GM23338 (cell line): ENCODE measurements at regions not wholly inside any gene's neighbourhood (a gene's known extent, or its start where the extent isn't known, plus 50 kb on each side); places are given as distances from the start of the nearest gene placed in this dataset.

Source experiments
- ATAC-seq: fragments of 200-7000 bp; cut with Tn5 transposase; 3 replicates; pipeline ENCODE4 v1.9.1; 2020
- DNase-seq: peaks from one replicate; pipeline ENCODE4 v3.0.0-alpha.2; 2015; ENCODE audit warnings: low spot score
- H2AFZ ChIP-seq: fragments of 200-600 bp; sonication (generic); 2 replicates; pipeline ENCODE4 v1.8.0; 2016; ENCODE audit warnings: antibody characterized with exemption, mild to moderate bottlenecking, moderate library complexity
- H3F3A ChIP-seq: fragments of 200-600 bp; sonication (generic); replicated peaks from 2 replicates; pipeline ENCODE4 v1.8.0; 2017; ENCODE audit warnings: antibody characterized with exemption, mixed run types, low read depth
- H3K27ac ChIP-seq: fragments of 200-600 bp; sonication (generic); 2 replicates; pipeline ENCODE4 v1.6.1; 2016; ENCODE audit warnings: low read depth
- H3K27me3 ChIP-seq: fragments of 200-600 bp; sonication (generic); 2 replicates; pipeline ENCODE4 v1.8.0; 2016; ENCODE audit warnings: mild to moderate bottlenecking, mixed run types, moderate library complexity; ENCODE audit not compliant: insufficient read depth
- H3K36me3 ChIP-seq: fragments of 200-600 bp; sonication (generic); 2 replicates; pipeline ENCODE4 v1.8.0; 2016; ENCODE audit warnings: mild to moderate bottlenecking; ENCODE audit not compliant: insufficient read depth
- H3K4me1 ChIP-seq: fragments of 200-600 bp; sonication (generic); 2 replicates; pipeline ENCODE4 v1.8.0; 2016; ENCODE audit warnings: mild to moderate bottlenecking, moderate library complexity; ENCODE audit not compliant: insufficient read depth
- H3K4me2 ChIP-seq: fragments of 200-600 bp; sonication (generic); 2 replicates; pipeline ENCODE4 v1.7.1; 2017; ENCODE audit warnings: mixed run types
- H3K4me3 ChIP-seq: fragments of 200-600 bp; sonication (generic); 2 replicates; pipeline ENCODE4 v1.6.1; 2016; ENCODE audit warnings: mixed run types
- H3K79me2 ChIP-seq: fragments of 200-600 bp; sonication (generic); replicated peaks from 2 replicates; pipeline ENCODE4 v1.8.0; 2017; ENCODE audit warnings: mild to moderate bottlenecking; ENCODE audit not compliant: insufficient read depth
- H3K9me2 ChIP-seq: fragments of 200-600 bp; sonication (generic); 2 replicates; pipeline ENCODE4 v1.8.0; 2017; ENCODE audit not compliant: insufficient read depth
- H4K20me1 ChIP-seq: fragments of 200-600 bp; sonication (generic); replicated peaks from 2 replicates; pipeline ENCODE4 v1.8.0; 2017; ENCODE audit warnings: mild to moderate bottlenecking; ENCODE audit not compliant: insufficient read depth
- H3K27ac Mint-ChIP-seq: 2 replicates; pipeline ENCODE4 v1.8.0; 2020; ENCODE audit warnings: inconsistent platforms, mild to moderate bottlenecking, moderate library complexity, mixed read lengths
- H3K27me3 Mint-ChIP-seq: 3 replicates; pipeline ENCODE4 v1.8.0; 2022; ENCODE audit warnings: low read depth, mild to moderate bottlenecking, moderate library complexity, mixed read lengths, inconsistent platforms; ENCODE audit not compliant: insufficient read depth, poor library complexity
- H3K36me3 Mint-ChIP-seq: 3 replicates; pipeline ENCODE4 v1.8.0; 2021; ENCODE audit warnings: low read depth, mild to moderate bottlenecking, inconsistent platforms, moderate library complexity, mixed read lengths
- H3K4me1 Mint-ChIP-seq: 3 replicates; pipeline ENCODE4 v1.8.0; 2020; ENCODE audit warnings: mild to moderate bottlenecking, inconsistent platforms, mixed read lengths
- H3K4me3 Mint-ChIP-seq: 3 replicates; pipeline ENCODE4 v1.8.0; 2021; ENCODE audit warnings: moderate library complexity, mild to moderate bottlenecking, inconsistent platforms, mixed read lengths
- H3K9me3 Mint-ChIP-seq: 3 replicates; pipeline ENCODE4 v1.8.0; 2020; ENCODE audit warnings: moderate library complexity, mild to moderate bottlenecking, inconsistent platforms, mixed read lengths
- ETS1 ChIP-seq: IDR thresholded peaks from 2 replicates; pipeline ENCODE4 v1.6.1; 2016; ENCODE audit warnings: antibody characterized with exemption
- EZH2 ChIP-seq: fragments of 200-600 bp; sonication (generic); IDR thresholded peaks from one replicate; pipeline ENCODE4 v1.8.0; 2017; ENCODE audit warnings: antibody characterized with exemption, mild to moderate bottlenecking, low read depth; ENCODE audit not compliant: unreplicated experiment
- EZH2phosphoT487 ChIP-seq: fragments of 200-600 bp; sonication (generic); IDR thresholded peaks from one replicate; pipeline ENCODE4 v1.8.1; 2018; ENCODE audit warnings: antibody characterized with exemption; ENCODE audit not compliant: unreplicated experiment
- JUNB ChIP-seq: IDR thresholded peaks from one replicate; pipeline ENCODE4 v1.6.1; 2016; ENCODE audit warnings: antibody characterized with exemption; ENCODE audit not compliant: unreplicated experiment
- NANOG ChIP-seq: IDR thresholded peaks from 2 replicates; pipeline ENCODE4 v1.6.1; 2016; ENCODE audit warnings: antibody characterized with exemption, borderline replicate concordance
- POLR2AphosphoS5 ChIP-seq: IDR thresholded peaks from 2 replicates; pipeline ENCODE4 v1.6.1; 2016; ENCODE audit warnings: antibody characterized with exemption, low read depth
- ZNF331 ChIP-seq: fragments of 250-450 bp; sonication (Bioruptor Pico); IDR thresholded peaks from 2 replicates; pipeline ENCODE4 v1.5.0; 2020; ENCODE audit warnings: low read depth, mild to moderate bottlenecking, moderate library complexity
- ZNF462 ChIP-seq: fragments of 250-450 bp; sonication (Bioruptor Pico); IDR thresholded peaks from 2 replicates; pipeline ENCODE4 v1.5.0; 2020; ENCODE audit warnings: mild to moderate bottlenecking, moderate library complexity
- TF ChIP-seq, protein P1 (sequence below), 2 experiments: fragments of 200-600 bp in 1 of 2; sonication (generic) in 1 of 2; conservative IDR thresholded peaks; 2 replicates each; pipeline versions ENCODE4 v1.5.1 to v1.6.1; 2016 to 2017; ENCODE audit warnings: antibody characterized with exemption in 2 of 2, low read depth in 2 of 2, mild to moderate bottlenecking in 2 of 2, moderate library complexity in 1 of 2
- TF ChIP-seq, protein P2 (sequence below): IDR thresholded peaks from one replicate; pipeline ENCODE4 v1.6.1; 2018; ENCODE audit warnings: antibody characterized with exemption; ENCODE audit not compliant: unreplicated experiment

GRCh38 chr6:81854474-81854873 is 102.0 kb upstream of the TENT5A start (continued):
- TF ChIP-seq, protein P1, sequence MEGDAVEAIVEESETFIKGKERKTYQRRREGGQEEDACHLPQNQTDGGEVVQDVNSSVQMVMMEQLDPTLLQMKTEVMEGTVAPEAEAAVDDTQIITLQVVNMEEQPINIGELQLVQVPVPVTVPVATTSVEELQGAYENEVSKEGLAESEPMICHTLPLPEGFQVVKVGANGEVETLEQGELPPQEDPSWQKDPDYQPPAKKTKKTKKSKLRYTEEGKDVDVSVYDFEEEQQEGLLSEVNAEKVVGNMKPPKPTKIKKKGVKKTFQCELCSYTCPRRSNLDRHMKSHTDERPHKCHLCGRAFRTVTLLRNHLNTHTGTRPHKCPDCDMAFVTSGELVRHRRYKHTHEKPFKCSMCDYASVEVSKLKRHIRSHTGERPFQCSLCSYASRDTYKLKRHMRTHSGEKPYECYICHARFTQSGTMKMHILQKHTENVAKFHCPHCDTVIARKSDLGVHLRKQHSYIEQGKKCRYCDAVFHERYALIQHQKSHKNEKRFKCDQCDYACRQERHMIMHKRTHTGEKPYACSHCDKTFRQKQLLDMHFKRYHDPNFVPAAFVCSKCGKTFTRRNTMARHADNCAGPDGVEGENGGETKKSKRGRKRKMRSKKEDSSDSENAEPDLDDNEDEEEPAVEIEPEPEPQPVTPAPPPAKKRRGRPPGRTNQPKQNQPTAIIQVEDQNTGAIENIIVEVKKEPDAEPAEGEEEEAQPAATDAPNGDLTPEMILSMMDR (conservative IDR thresholded peaks at IDR 0.05; ENCODE audit: low read depth in 2 of 2) = no peak
- TF ChIP-seq ZNF331 (CRISPR knock-in tag) = no peak
- no peak for TF ChIP-seq POLR2AphosphoS5
- no peak for TF ChIP-seq NANOG
- TF ChIP-seq JUNB = no peak
- TF ChIP-seq, protein P2, sequence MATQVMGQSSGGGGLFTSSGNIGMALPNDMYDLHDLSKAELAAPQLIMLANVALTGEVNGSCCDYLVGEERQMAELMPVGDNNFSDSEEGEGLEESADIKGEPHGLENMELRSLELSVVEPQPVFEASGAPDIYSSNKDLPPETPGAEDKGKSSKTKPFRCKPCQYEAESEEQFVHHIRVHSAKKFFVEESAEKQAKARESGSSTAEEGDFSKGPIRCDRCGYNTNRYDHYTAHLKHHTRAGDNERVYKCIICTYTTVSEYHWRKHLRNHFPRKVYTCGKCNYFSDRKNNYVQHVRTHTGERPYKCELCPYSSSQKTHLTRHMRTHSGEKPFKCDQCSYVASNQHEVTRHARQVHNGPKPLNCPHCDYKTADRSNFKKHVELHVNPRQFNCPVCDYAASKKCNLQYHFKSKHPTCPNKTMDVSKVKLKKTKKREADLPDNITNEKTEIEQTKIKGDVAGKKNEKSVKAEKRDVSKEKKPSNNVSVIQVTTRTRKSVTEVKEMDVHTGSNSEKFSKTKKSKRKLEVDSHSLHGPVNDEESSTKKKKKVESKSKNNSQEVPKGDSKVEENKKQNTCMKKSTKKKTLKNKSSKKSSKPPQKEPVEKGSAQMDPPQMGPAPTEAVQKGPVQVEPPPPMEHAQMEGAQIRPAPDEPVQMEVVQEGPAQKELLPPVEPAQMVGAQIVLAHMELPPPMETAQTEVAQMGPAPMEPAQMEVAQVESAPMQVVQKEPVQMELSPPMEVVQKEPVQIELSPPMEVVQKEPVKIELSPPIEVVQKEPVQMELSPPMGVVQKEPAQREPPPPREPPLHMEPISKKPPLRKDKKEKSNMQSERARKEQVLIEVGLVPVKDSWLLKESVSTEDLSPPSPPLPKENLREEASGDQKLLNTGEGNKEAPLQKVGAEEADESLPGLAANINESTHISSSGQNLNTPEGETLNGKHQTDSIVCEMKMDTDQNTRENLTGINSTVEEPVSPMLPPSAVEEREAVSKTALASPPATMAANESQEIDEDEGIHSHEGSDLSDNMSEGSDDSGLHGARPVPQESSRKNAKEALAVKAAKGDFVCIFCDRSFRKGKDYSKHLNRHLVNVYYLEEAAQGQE = no peak

DNA sequence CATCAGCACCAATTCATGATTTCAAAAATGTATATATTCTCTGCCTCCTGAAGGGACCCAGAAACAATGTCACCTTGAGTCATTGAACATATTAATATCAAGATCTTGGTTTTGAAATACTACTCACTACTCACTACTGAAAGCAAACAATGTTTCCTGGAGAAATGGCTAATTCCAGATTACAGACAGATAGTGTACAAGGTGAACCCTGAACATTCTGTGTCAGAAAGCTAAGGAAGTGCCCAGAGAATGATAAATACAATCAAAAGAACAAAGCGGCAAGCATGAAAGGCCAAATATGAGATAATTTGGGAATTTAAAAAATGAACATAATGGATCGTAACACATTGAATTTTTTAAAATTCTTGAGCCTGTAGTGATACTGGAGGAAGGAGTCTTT is 101.5 kb upstream of the TENT5A start:
- H3K4me3 Mint-ChIP-seq = no peak overlapping the region
- no peak for DNase-seq
- H3K27ac Mint-ChIP-seq = no peak overlapping the region
- Histone ChIP-seq H3K9me2 (peaks cover 4% of the 10 kb centered on the region), H3K27me3 (no peaks in the 10 kb centered on the region), H3F3A (no peaks in the 10 kb centered on the region), H3K4me2 (no peak overlapping the region), H4K20me1 (no peaks in the 10 kb centered on the region), H3K79me2 (no peaks in the 10 kb centered on the region), H2AFZ (no peak overlapping the region), H3K4me1 (no peaks in the 10 kb centered on the region), H3K36me3 (no peaks in the 10 kb centered on the region), H3K4me3 (no peak overlapping the region), H3K27ac (no peak overlapping the region)
- H3K9me3 Mint-ChIP-seq = no peaks in the 10 kb centered on the region
- no peaks in the 10 kb centered on the region for H3K36me3 Mint-ChIP-seq
- peaks cover 1% of the 10 kb centered on the region for H3K27me3 Mint-ChIP-seq
- no peaks in the 10 kb centered on the region for H3K4me1 Mint-ChIP-seq
- TF ChIP-seq ZNF331 (CRISPR knock-in tag) (no peak), ETS1 (no peak), ZNF462 (CRISPR knock-in tag) (no peak), EZH2 (no peak), EZH2phosphoT487 (no peak), JUNB (no peak)
- TF ChIP-seq, protein P1 (conservative IDR thresholded peaks at IDR 0.05; ENCODE audit: low read depth in 2 of 2) = no peak
- ATAC-seq = no peak
